H9 (cell line): ENCODE measurements at regions not wholly inside any gene's neighbourhood (a gene's known extent, or its start where the extent isn't known, plus 50 kb on each side); places are given as distances from the start of the nearest gene placed in this dataset.

Experiments used
- DNase-seq: peaks from one replicate; pipeline ENCODE4 v3.0.0-alpha.2; 2017
- H2AFZ ChIP-seq: one replicate; pipeline ENCODE4 v1.6.1; 2013; ENCODE audit warnings: mild to moderate bottlenecking, low read length, control low read depth, moderate library complexity
- H2AK5ac ChIP-seq: 2 replicates; pipeline ENCODE4 v1.6.1; 2013; ENCODE audit warnings: low read length, control low read depth, mixed read lengths; ENCODE audit not compliant: insufficient read length
- H2BK120ac ChIP-seq: one replicate; pipeline ENCODE4 v1.6.1; 2013; ENCODE audit warnings: low read depth, mild to moderate bottlenecking, low read length, control low read depth, inconsistent platforms; ENCODE audit not compliant: poor library complexity, severe bottlenecking
- H2BK12ac ChIP-seq: 2 replicates; pipeline ENCODE4 v1.6.1; 2013; ENCODE audit warnings: low read length, control low read depth, mixed read lengths, low read depth; ENCODE audit not compliant: insufficient read length
- H2BK15ac ChIP-seq: 2 replicates; pipeline ENCODE4 v1.6.1; 2013; ENCODE audit warnings: low read depth, low read length, control low read depth
- H2BK20ac ChIP-seq: one replicate; pipeline ENCODE4 v1.6.1; 2013; ENCODE audit warnings: low read depth, mild to moderate bottlenecking, low read length, control low read depth, inconsistent platforms; ENCODE audit not compliant: poor library complexity, severe bottlenecking
- H2BK5ac ChIP-seq: 2 replicates; pipeline ENCODE4 v1.6.1; 2013; ENCODE audit warnings: low read length, control low read depth, mixed read lengths; ENCODE audit not compliant: insufficient read length
- H3K14ac ChIP-seq: 2 replicates; pipeline ENCODE4 v1.6.1; 2013; ENCODE audit warnings: low read length, control low read depth; ENCODE audit not compliant: insufficient read depth
- H3K18ac ChIP-seq: 2 replicates; pipeline ENCODE4 v1.6.1; 2013; ENCODE audit warnings: low read depth, mild to moderate bottlenecking, mixed read lengths, low read length, control low read depth; ENCODE audit not compliant: insufficient read length
- H3K23ac ChIP-seq: 2 replicates; pipeline ENCODE4 v1.6.1; 2013; ENCODE audit warnings: low read length, control low read depth, mixed read lengths, low read depth; ENCODE audit not compliant: insufficient read length
- H3K23me2 ChIP-seq: 2 replicates; pipeline ENCODE4 v1.6.1; 2013; ENCODE audit warnings: low read depth, mild to moderate bottlenecking, mixed read lengths, low read length, control low read depth; ENCODE audit not compliant: insufficient read length, poor library complexity, severe bottlenecking
- H3K27ac ChIP-seq: 2 replicates; pipeline ENCODE4 v1.5.1; 2013; ENCODE audit warnings: low read length, control low read depth, mixed read lengths, low read depth; ENCODE audit not compliant: insufficient read length
- H3K27me3 ChIP-seq: 2 replicates; pipeline ENCODE4 v1.6.1; 2013; ENCODE audit warnings: low read length, control low read depth, inconsistent platforms; ENCODE audit not compliant: insufficient read depth
- H3K4ac ChIP-seq: 2 replicates; pipeline ENCODE4 v1.6.1; 2013; ENCODE audit warnings: low read depth, mild to moderate bottlenecking, control low read depth, inconsistent platforms, low read length, moderate library complexity
- H3K4me1 ChIP-seq: 2 replicates; pipeline ENCODE4 v1.6.1; 2013; ENCODE audit warnings: low read length, control low read depth, inconsistent platforms; ENCODE audit not compliant: insufficient read depth
- H3K4me2 ChIP-seq: 2 replicates; pipeline ENCODE4 v1.6.1; 2013; ENCODE audit warnings: low read length, control low read depth, mixed read lengths; ENCODE audit not compliant: insufficient read length, insufficient read depth
- H3K56ac ChIP-seq: 2 replicates; pipeline ENCODE4 v1.6.1; 2013; ENCODE audit warnings: low read depth, mild to moderate bottlenecking, mixed read lengths, low read length, control low read depth; ENCODE audit not compliant: insufficient read length
- H3K79me1 ChIP-seq: 2 replicates; pipeline ENCODE4 v1.6.1; 2013; ENCODE audit warnings: low read depth, mild to moderate bottlenecking, moderate library complexity, low read length, control low read depth, inconsistent platforms; ENCODE audit not compliant: insufficient read depth, poor library complexity, severe bottlenecking
- H3K79me2 ChIP-seq: 2 replicates; pipeline ENCODE4 v1.6.1; 2013; ENCODE audit warnings: low read length, control low read depth, inconsistent platforms; ENCODE audit not compliant: insufficient read depth
- H3K9ac ChIP-seq: 2 replicates; pipeline ENCODE4 v1.6.1; 2013; ENCODE audit warnings: low read length, control low read depth, mixed read lengths; ENCODE audit not compliant: insufficient read length; ENCODE audit errors: extremely low read depth
- H3K9me3 ChIP-seq: one replicate; pipeline ENCODE4 v1.6.1; 2013; ENCODE audit warnings: low read depth, low read length, inconsistent platforms; ENCODE audit not compliant: control insufficient read depth
- H3T11ph ChIP-seq: one replicate; pipeline ENCODE4 v1.6.1; 2013; ENCODE audit warnings: mild to moderate bottlenecking, low read length, control low read depth, inconsistent platforms
- H4K20me1 ChIP-seq: one replicate; pipeline ENCODE4 v1.6.1; 2013; ENCODE audit not compliant: control insufficient read depth, insufficient read length, insufficient read depth
- H4K5ac ChIP-seq: 2 replicates; pipeline ENCODE4 v1.6.1; 2013; ENCODE audit warnings: low read depth, mild to moderate bottlenecking, mixed read lengths, low read length, control low read depth; ENCODE audit not compliant: insufficient read length
- H4K8ac ChIP-seq: replicated peaks from 2 replicates; pipeline ENCODE4 v1.6.1; 2013; ENCODE audit warnings: low read length, control low read depth, mixed read lengths, low read depth; ENCODE audit not compliant: insufficient read length
- H4K91ac ChIP-seq: 2 replicates; pipeline ENCODE4 v1.6.1; 2013; ENCODE audit warnings: low read depth, mild to moderate bottlenecking, moderate library complexity, mixed read lengths, low read length, control low read depth; ENCODE audit not compliant: insufficient read length
- H3K27ac Mint-ChIP-seq, 3 experiments: 2 replicates in 2 of 3; 3 replicates in 1 of 3; pipeline ENCODE4 v1.8.0; 2020 to 2021; ENCODE audit warnings: mixed read lengths in 3 of 3, mild to moderate bottlenecking in 1 of 3, moderate library complexity in 1 of 3
- H3K27me3 Mint-ChIP-seq: 2 replicates; pipeline ENCODE4 v1.8.0; 2021; ENCODE audit warnings: low read depth, mild to moderate bottlenecking, moderate library complexity, mixed read lengths
- H3K36me3 Mint-ChIP-seq, 3 experiments: 2 replicates in 2 of 3; 3 replicates in 1 of 3; pipeline ENCODE4 v1.8.0; 2020 to 2021; ENCODE audit warnings: low read depth in 3 of 3, mixed read lengths in 3 of 3; ENCODE audit not compliant: insufficient read depth in 1 of 3
- H3K4me1 Mint-ChIP-seq, 2 experiments: 2 replicates each; pipeline ENCODE4 v1.8.0; 2020; ENCODE audit warnings: mixed read lengths in 2 of 2
- H3K4me3 Mint-ChIP-seq, 2 experiments: 2 replicates in 1 of 2; 3 replicates in 1 of 2; pipeline ENCODE4 v1.8.0; 2020 to 2021; ENCODE audit warnings: mild to moderate bottlenecking in 2 of 2, mixed read lengths in 2 of 2, moderate library complexity in 1 of 2
- H3K9me3 Mint-ChIP-seq, 2 experiments: 2 replicates in 1 of 2; 3 replicates in 1 of 2; pipeline ENCODE4 v1.8.0; 2020; ENCODE audit warnings: mild to moderate bottlenecking in 2 of 2, mixed read lengths in 2 of 2, moderate library complexity in 1 of 2
- CTCF ChIP-seq: fragments of 200-600 bp; sonication (generic); conservative IDR thresholded peaks from 3 replicates; pipeline ENCODE4 v1.8.0; 2021; ENCODE audit warnings: antibody characterized with exemption, mild to moderate bottlenecking
- WGBS: extraction: QIAGEN DNeasy Blood & Tissue Kit; methylation state at CpG from one replicate; pipeline ENCODE4 v1.1.7; 2013; ENCODE audit warnings: missing lambda C conversion rate, low lambda C conversion rate, mixed read lengths; ENCODE audit not compliant: insufficient read length; ENCODE audit errors: extremely low coverage; 5-methylcytosine and 5-hydroxymethylcytosine counted together

- Histone ChIP-seq H2AFZ (no peak overlapping the region), H2BK12ac (no peak overlapping the region), H3K23me2 (no peaks in the 10 kb centered on the region), H3K79me1 (no peaks in the 10 kb centered on the region), H4K5ac (no peak overlapping the region), H3K4ac (no peak overlapping the region), H3K9me3 (no peaks in the 10 kb centered on the region), H2BK120ac (no peak overlapping the region), H2BK15ac (no peak overlapping the region), H4K20me1 (no peaks in the 10 kb centered on the region), H3T11ph (no peak overlapping the region), H2BK5ac (no peak overlapping the region), H4K8ac (no peak overlapping the region), H2BK20ac (no peak overlapping the region), H4K91ac (no peak overlapping the region), H3K79me2 (no peaks in the 10 kb centered on the region), H3K56ac (no peak overlapping the region), H3K27ac (no peak overlapping the region), H3K4me2 (no peak overlapping the region), H2AK5ac (no peak overlapping the region), H3K18ac (no peak overlapping the region), H3K23ac (no peak overlapping the region), H3K9ac (no peak overlapping the region), H3K4me1 (peaks cover 3% of the 10 kb centered on the region; the same call in 1 of the 2 replicates), H3K27me3 (no peaks in the 10 kb centered on the region), H3K14ac (no peak overlapping the region)
- Mint-ChIP-seq H3K4me1 (peaks cover 28 to 29% of the 10 kb centered on the region in 2 experiments), H3K27me3 (no peaks in the 10 kb centered on the region; the same call in 1 of the 2 replicates), H3K4me3 (no peak overlapping the region), H3K9me3 (no peaks in the 10 kb centered on the region), H3K27ac (0 out of 7 replicates have a peak overlapping the region, but pooled peaks of 1 of the 3 experiments have one; percentile 41), H3K36me3 (no peaks in the 10 kb centered on the region)
- 100% methylated on average over 1 of the region's 5 CpGs for WGBS
- no peak for TF ChIP-seq CTCF
- no peak for DNase-seq
Measured at GRCh38 chr5:155624597-155625241, 611.2 kb downstream of the KIF4B start.
